SK-N-SH (cell line): ENCODE measurements at regions not wholly inside any gene's neighbourhood (a gene's known extent, or its start where the extent isn't known, plus 50 kb on each side); places are given as distances from the start of the nearest gene placed in this dataset.

Experiments used
- CTCF ChIA-PET: fragments of 300-600, 350-600 bp; formaldehyde crosslinking; extraction: SDS; loops from one replicate; lab custom pipeline; 2021; lab: Yijun Ruan, JAX
- POLR2A ChIA-PET: fragments of 350-600 bp; sonication (Branson Sonifier 250); formaldehyde crosslinking; extraction: SDS; loops from one replicate; lab custom pipeline; 2020; ENCODE audit warnings: antibody characterized with exemption, inconsistent platforms; lab: Yijun Ruan, JAX
- DNase-seq: peaks from one replicate; pipeline ENCODE4 v3.0.0; 2012
- H2AFZ ChIP-seq: fragments of 200-600 bp; sonication (generic); 2 replicates; pipeline ENCODE4 v1.8.1; 2016; ENCODE audit warnings: antibody characterized with exemption, mild to moderate bottlenecking, low read depth
- H3F3A ChIP-seq: fragments of 200-600 bp; sonication (generic); replicated peaks from 2 replicates; pipeline ENCODE3; 2016; ENCODE audit warnings: antibody characterized with exemption, mild to moderate bottlenecking; ENCODE audit not compliant: insufficient read depth
- H3K27ac ChIP-seq, 2 experiments: fragments of 200-500 bp in 1 of 2; fragments of 200-600 bp in 1 of 2; sonication (Bioruptor generic) in 1 of 2; sonication (generic), shearing (Covaris generic) in 1 of 2; 2 replicates each; pipeline versions ENCODE4 v1.5.1 to v1.6.1; 2014 to 2016; ENCODE audit warnings: low read depth in 2 of 2, inconsistent platforms in 1 of 2, low read length in 1 of 2, mild to moderate bottlenecking in 1 of 2, mixed read lengths in 1 of 2
- H3K27me3 ChIP-seq: fragments of 200-600 bp; sonication (generic), shearing (Covaris generic); 2 replicates; pipeline ENCODE4 v1.6.1; 2016; ENCODE audit warnings: mixed run types; ENCODE audit not compliant: insufficient read depth
- H3K36me3 ChIP-seq, 2 experiments: fragments of 200-500 bp in 1 of 2; fragments of 200-600 bp in 1 of 2; sonication (Bioruptor generic) in 1 of 2; sonication (generic) in 1 of 2; replicated peaks in 1 of 2; 2 replicates each; pipeline versions ENCODE3 to v1.5.1; 2014 to 2016; ENCODE audit warnings: low read length in 1 of 2, mild to moderate bottlenecking in 1 of 2; ENCODE audit not compliant: insufficient read depth in 2 of 2, control insufficient read depth in 1 of 2
- H3K4me1 ChIP-seq, 2 experiments: fragments of 200-500 bp in 1 of 2; fragments of 200-600 bp in 1 of 2; sonication (Bioruptor generic) in 1 of 2; sonication (generic), shearing (Covaris generic) in 1 of 2; 2 replicates each; pipeline versions ENCODE4 v1.5.1 to v1.6.1; 2014 to 2016; ENCODE audit warnings: low read depth in 1 of 2, low read length in 1 of 2, mixed run types in 1 of 2; ENCODE audit not compliant: insufficient read depth in 2 of 2, control insufficient read depth in 1 of 2
- H3K4me2 ChIP-seq: fragments of 200-600 bp; sonication (generic), shearing (Covaris generic); 2 replicates; pipeline ENCODE4 v1.6.1; 2017; ENCODE audit warnings: mixed run types
- H3K4me3 ChIP-seq, 2 experiments: fragments of 200-500 bp in 1 of 2; fragments of 200-600 bp in 1 of 2; sonication (Bioruptor generic) in 1 of 2; sonication (generic), shearing (Covaris generic) in 1 of 2; 2 replicates each; pipeline versions ENCODE4 v1.5.1 to v1.8.1; 2014 to 2016; ENCODE audit warnings: low read depth in 2 of 2, inconsistent platforms in 1 of 2, low read length in 1 of 2, mild to moderate bottlenecking in 1 of 2, mixed read lengths in 1 of 2, moderate library complexity in 1 of 2
- H3K79me2 ChIP-seq: fragments of 200-600 bp; sonication (generic); 2 replicates; pipeline ENCODE4 v1.8.1; 2017; ENCODE audit warnings: mild to moderate bottlenecking; ENCODE audit not compliant: insufficient read depth
- H3K9ac ChIP-seq: fragments of 200-600 bp; sonication (generic); 2 replicates; pipeline ENCODE4 v1.6.1; 2017; ENCODE audit warnings: mixed run types
- H3K9me2 ChIP-seq: fragments of 200-600 bp; sonication (generic); 2 replicates; pipeline ENCODE4 v1.6.1; 2017; ENCODE audit warnings: mixed run types
- H3K9me3 ChIP-seq: fragments of 200-600 bp; sonication (generic); 2 replicates; pipeline ENCODE4 v1.6.1; 2017; ENCODE audit warnings: mixed run types, mild to moderate bottlenecking, moderate library complexity
- H4K20me1 ChIP-seq: fragments of 200-600 bp; sonication (generic); 2 replicates; pipeline ENCODE4 v1.6.1; 2017; ENCODE audit warnings: mild to moderate bottlenecking, mixed run types; ENCODE audit not compliant: insufficient read depth
- CTCF ChIP-seq: fragments of 200-600 bp; sonication (generic); IDR thresholded peaks from 2 replicates; pipeline ENCODE4 v1.6.1; 2017; ENCODE audit warnings: antibody characterized with exemption, mild to moderate bottlenecking, moderate library complexity
- ELF1 ChIP-seq: IDR thresholded peaks from 2 replicates; pipeline ENCODE4 v1.4.0; 2012
- EP300 ChIP-seq, 2 experiments: IDR thresholded peaks; 2 replicates each; pipeline versions ENCODE4 v1.4.0 to v1.6.1; 2012; ENCODE audit warnings: borderline replicate concordance in 1 of 2, low read depth in 1 of 2, low read length in 1 of 2
- FOSL2 ChIP-seq: IDR thresholded peaks from 2 replicates; pipeline ENCODE4 v1.4.0; 2012; ENCODE audit warnings: low read depth, mild to moderate bottlenecking, moderate library complexity, borderline replicate concordance
- FOXJ3 ChIP-seq: sonication (generic); formaldehyde crosslinking; IDR thresholded peaks from 2 replicates; pipeline ENCODE4 v1.5.1; 2020; ENCODE audit warnings: mild to moderate bottlenecking, missing genetic modification reagents
- FOXM1 ChIP-seq: IDR thresholded peaks from 2 replicates; pipeline ENCODE4 v1.4.0; 2012; ENCODE audit warnings: low read depth, mild to moderate bottlenecking
- GABPA ChIP-seq: IDR thresholded peaks from 2 replicates; pipeline ENCODE4 v1.4.0; 2012; ENCODE audit warnings: low read depth, mild to moderate bottlenecking
- IRF3 ChIP-seq: fragments of 150-350 bp; IDR thresholded peaks from 2 replicates; pipeline ENCODE4 v1.6.1; 2016; ENCODE audit warnings: mild to moderate bottlenecking, low read depth, low read length
- MAX ChIP-seq: IDR thresholded peaks from 2 replicates; pipeline ENCODE4 v1.4.0; 2012; ENCODE audit warnings: low read depth
- MEF2A ChIP-seq: IDR thresholded peaks from 2 replicates; pipeline ENCODE4 v1.4.0; 2012; ENCODE audit warnings: low read depth, borderline replicate concordance
- MXI1 ChIP-seq: IDR thresholded peaks from 2 replicates; pipeline ENCODE4 v1.6.1; 2012; ENCODE audit warnings: mild to moderate bottlenecking, low read depth, low read length, improper control_type of control experiment
- PBX3 ChIP-seq: IDR thresholded peaks from 2 replicates; pipeline ENCODE4; 2012
- RCOR1 ChIP-seq: fragments of 150-350 bp; IDR thresholded peaks from 2 replicates; pipeline ENCODE4 v1.6.1; 2017; ENCODE audit warnings: antibody characterized with exemption, low read length
- RXRA ChIP-seq: IDR thresholded peaks from 2 replicates; pipeline ENCODE4 v1.4.0; 2012; ENCODE audit warnings: low read depth, mild to moderate bottlenecking, borderline replicate concordance
- TCF12 ChIP-seq: IDR thresholded peaks from 2 replicates; pipeline ENCODE4 v1.4.0; 2012
- TEAD4 ChIP-seq: IDR thresholded peaks from 2 replicates; pipeline ENCODE4 v1.4.0; 2012; ENCODE audit warnings: mild to moderate bottlenecking, borderline replicate concordance; ENCODE audit not compliant: insufficient read depth
- USF2 ChIP-seq: fragments of 150-350 bp; IDR thresholded peaks from 2 replicates; pipeline ENCODE4 v1.6.1; 2017; ENCODE audit warnings: antibody characterized with exemption, low read length, low read depth, borderline replicate concordance
- YY1 ChIP-seq: IDR thresholded peaks from 2 replicates; pipeline ENCODE4 v1.4.0; 2012; ENCODE audit warnings: low read depth, mild to moderate bottlenecking
- WGBS: methylation state at CpG from one replicate; pipeline ENCODE4 v1.1.6; 2017; ENCODE audit warnings: low lambda C conversion rate; 5-methylcytosine and 5-hydroxymethylcytosine counted together

- H3K4me3 ChIP-seq: no peak overlapping the region
- H2AFZ ChIP-seq: no peak overlapping the region
- no peaks in the 10 kb centered on the region for H3K27me3 ChIP-seq
- no peak overlapping the region for H3K4me2 ChIP-seq
- CTCF ChIA-PET: no interaction called here
- H3K27ac ChIP-seq: no peak overlapping the region
- H3K9ac ChIP-seq: no peak overlapping the region
- TF ChIP-seq USF2 (no peak), GABPA (no peak), FOXM1 (no peak), IRF3 (no peak), RCOR1 (no peak)
- POLR2A ChIA-PET: no interaction called here
- peak; percentile 26 for DNase-seq
- 17% methylated on average over 3 of the region's 9 CpGs for WGBS
- no peaks in the 10 kb centered on the region for H4K20me1 ChIP-seq
- no peaks in the 10 kb centered on the region for H3K36me3 ChIP-seq
- H3K9me3 ChIP-seq: no peaks in the 10 kb centered on the region
- no peaks in the 10 kb centered on the region for H3K9me2 ChIP-seq
- no peaks in the 10 kb centered on the region for H3F3A ChIP-seq
- no peaks in the 10 kb centered on the region; a peak in 1 of 4 replicates for H3K4me1 ChIP-seq
- H3K79me2 ChIP-seq: no peaks in the 10 kb centered on the region
These were observed 154.9 kb downstream of the TENT4A start for GRCh38 chr5:6868171-6868570.

GRCh38 chr5:6868575-6869215 is 155.5 kb downstream of the TENT4A start:
- CTCF ChIA-PET: no interaction called here
- no peaks in the 10 kb centered on the region for H3K36me3 ChIP-seq
- WGBS: 37% methylated on average over 10 of the region's 11 CpGs
- H2AFZ ChIP-seq: no peak overlapping the region
- TF ChIP-seq CTCF (no peak), PBX3 (no peak), FOXJ3 (CRISPR knock-in tag) (no peak), MEF2A (no peak), FOSL2 (no peak), MAX (no peak), MXI1 (no peak), GABPA (no peak), TEAD4 (no peak), RXRA (no peak), ELF1 (no peak), EP300 (IDR thresholded peaks at IDR 0.05; ENCODE audit: borderline replicate concordance in 1 of 2, low read depth in 1 of 2, low read length in 1 of 2) (no peak), YY1 (no peak), FOXM1 (no peak), TCF12 (no peak)
- H4K20me1 ChIP-seq: no peaks in the 10 kb centered on the region
- DNase-seq: no peak
- H3K4me1 ChIP-seq: no peaks in the 10 kb centered on the region; a peak in 1 of 4 replicates
- no peaks in the 10 kb centered on the region for H3K79me2 ChIP-seq
- H3K9ac ChIP-seq: no peak overlapping the region
- H3K4me3 ChIP-seq: no peak overlapping the region
- H3F3A ChIP-seq: no peaks in the 10 kb centered on the region
- no peak overlapping the region for H3K4me2 ChIP-seq
- no peaks in the 10 kb centered on the region for H3K9me3 ChIP-seq
- no peaks in the 10 kb centered on the region for H3K27me3 ChIP-seq
- H3K9me2 ChIP-seq: no peaks in the 10 kb centered on the region
- H3K27ac ChIP-seq: no peak overlapping the region
- POLR2A ChIA-PET: no interaction called here
